A673 (cell line): ENCODE measurements at regions not wholly inside any gene's neighbourhood (a gene's known extent, or its start where the extent isn't known, plus 50 kb on each side); places are given as distances from the start of the nearest gene placed in this dataset.

ENCODE experiments used
- CTCF ChIP-seq: fragments of 300-800, 200-600 bp; sonication (generic); conservative IDR thresholded peaks from 2 replicates; pipeline ENCODE4 v1.5.1; 2017; ENCODE audit warnings: low read depth, mild to moderate bottlenecking, antibody characterized with exemption, low read length, moderate library complexity, mixed read lengths
- EZH2 ChIP-seq: fragments of 200-600 bp; sonication (generic); IDR thresholded peaks from 2 replicates; pipeline ENCODE4 v1.6.1; 2017; ENCODE audit warnings: borderline replicate concordance, low read depth, mild to moderate bottlenecking, mixed read lengths, antibody characterized with exemption, low read length; ENCODE audit not compliant: poor library complexity, severe bottlenecking

- TF ChIP-seq CTCF: no peak
- no peak for TF ChIP-seq EZH2
Measured at GRCh38 chr6:14218519-14218800, 100.9 kb downstream of the CD83 start.
